ENCODE measurements at regions not wholly inside any gene's neighbourhood (a gene's known extent, or its start where the extent isn't known, plus 50 kb on each side); places are given as distances from the start of the nearest gene placed in this dataset.

GRCh38 chr5:106363578-106363977 lies 1307.2 kb downstream of the EFNA5 start:
- TF ChIP-seq GFI1B (tag by site-specific recombination; IDR thresholded peaks at IDR 0.05) (no peak), MYNN (tag by site-specific recombination; IDR thresholded peaks at IDR 0.05; ENCODE audit: borderline replicate concordance) (no peak), KLF16 (tag by site-specific recombination; IDR thresholded peaks at IDR 0.05) (no peak), ZBTB8A (tag by site-specific recombination; IDR thresholded peaks at IDR 0.05) (no peak), ZNF121 (tag by site-specific recombination; IDR thresholded peaks at IDR 0.05) (no peak), ZNF169 (tag by site-specific recombination; IDR thresholded peaks at IDR 0.05) (no peak), ZNF37A (tag by site-specific recombination; IDR thresholded peaks at IDR 0.05) (no peak), ZNF624 (tag by site-specific recombination; IDR thresholded peaks at IDR 0.05) (no peak), KLF10 (tag by site-specific recombination; IDR thresholded peaks at IDR 0.05) (no peak), HOXD13 (CRISPR knock-in tag; IDR thresholded peaks at IDR 0.05; ENCODE audit: borderline replicate concordance) (no peak)
- TF ChIP-seq, protein P1, sequence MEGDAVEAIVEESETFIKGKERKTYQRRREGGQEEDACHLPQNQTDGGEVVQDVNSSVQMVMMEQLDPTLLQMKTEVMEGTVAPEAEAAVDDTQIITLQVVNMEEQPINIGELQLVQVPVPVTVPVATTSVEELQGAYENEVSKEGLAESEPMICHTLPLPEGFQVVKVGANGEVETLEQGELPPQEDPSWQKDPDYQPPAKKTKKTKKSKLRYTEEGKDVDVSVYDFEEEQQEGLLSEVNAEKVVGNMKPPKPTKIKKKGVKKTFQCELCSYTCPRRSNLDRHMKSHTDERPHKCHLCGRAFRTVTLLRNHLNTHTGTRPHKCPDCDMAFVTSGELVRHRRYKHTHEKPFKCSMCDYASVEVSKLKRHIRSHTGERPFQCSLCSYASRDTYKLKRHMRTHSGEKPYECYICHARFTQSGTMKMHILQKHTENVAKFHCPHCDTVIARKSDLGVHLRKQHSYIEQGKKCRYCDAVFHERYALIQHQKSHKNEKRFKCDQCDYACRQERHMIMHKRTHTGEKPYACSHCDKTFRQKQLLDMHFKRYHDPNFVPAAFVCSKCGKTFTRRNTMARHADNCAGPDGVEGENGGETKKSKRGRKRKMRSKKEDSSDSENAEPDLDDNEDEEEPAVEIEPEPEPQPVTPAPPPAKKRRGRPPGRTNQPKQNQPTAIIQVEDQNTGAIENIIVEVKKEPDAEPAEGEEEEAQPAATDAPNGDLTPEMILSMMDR (tag by site-specific recombination; IDR thresholded peaks at IDR 0.05) = no peak
- TF ChIP-seq, protein P2, sequence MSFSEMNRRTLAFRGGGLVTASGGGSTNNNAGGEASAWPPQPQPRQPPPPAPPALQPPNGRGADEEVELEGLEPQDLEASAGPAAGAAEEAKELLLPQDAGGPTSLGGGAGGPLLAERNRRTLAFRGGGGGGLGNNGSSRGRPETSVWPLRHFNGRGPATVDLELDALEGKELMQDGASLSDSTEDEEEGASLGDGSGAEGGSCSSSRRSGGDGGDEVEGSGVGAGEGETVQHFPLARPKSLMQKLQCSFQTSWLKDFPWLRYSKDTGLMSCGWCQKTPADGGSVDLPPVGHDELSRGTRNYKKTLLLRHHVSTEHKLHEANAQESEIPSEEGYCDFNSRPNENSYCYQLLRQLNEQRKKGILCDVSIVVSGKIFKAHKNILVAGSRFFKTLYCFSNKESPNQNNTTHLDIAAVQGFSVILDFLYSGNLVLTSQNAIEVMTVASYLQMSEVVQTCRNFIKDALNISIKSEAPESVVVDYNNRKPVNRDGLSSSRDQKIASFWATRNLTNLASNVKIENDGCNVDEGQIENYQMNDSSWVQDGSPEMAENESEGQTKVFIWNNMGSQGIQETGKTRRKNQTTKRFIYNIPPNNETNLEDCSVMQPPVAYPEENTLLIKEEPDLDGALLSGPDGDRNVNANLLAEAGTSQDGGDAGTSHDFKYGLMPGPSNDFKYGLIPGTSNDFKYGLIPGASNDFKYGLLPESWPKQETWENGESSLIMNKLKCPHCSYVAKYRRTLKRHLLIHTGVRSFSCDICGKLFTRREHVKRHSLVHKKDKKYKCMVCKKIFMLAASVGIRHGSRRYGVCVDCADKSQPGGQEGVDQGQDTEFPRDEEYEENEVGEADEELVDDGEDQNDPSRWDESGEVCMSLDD (tag by site-specific recombination; IDR thresholded peaks at IDR 0.05) = no peak

All from HEK293 (cell line).